ENCODE measurements at regions not wholly inside any gene's neighbourhood (a gene's known extent, or its start where the extent isn't known, plus 50 kb on each side); places are given as distances from the start of the nearest gene placed in this dataset.

GRCh38 chr7:33832271-33832721 is 73.0 kb upstream of the BMPER start:
- TF ChIP-seq REST (IDR thresholded peaks at IDR 0.05; ENCODE audit: insufficient read depth in 1 of 2, low read depth in 2 of 2, low read length in 1 of 2): no peak
- TF ChIP-seq CTCF (IDR thresholded peaks at IDR 0.05): no peak
- TF ChIP-seq POLR2AphosphoS5 (IDR thresholded peaks at IDR 0.05; ENCODE audit: low read depth, low read length): no peak
- TF ChIP-seq SIN3A (IDR thresholded peaks at IDR 0.05; ENCODE audit: borderline replicate concordance, insufficient read depth, low read depth, low read length): no peak
- TF ChIP-seq TCF7L2 (IDR thresholded peaks at IDR 0.05; ENCODE audit: low read depth, low read length): no peak
- ATAC-seq: no peak
- peaks cover 2% of the 10 kb centered on the region; the same call in 1 of the 2 replicates for H3K27me3 ChIP-seq (ENCODE audit: control insufficient read depth, insufficient read depth, low read length)
- H3K36me3 ChIP-seq (ENCODE audit: control insufficient read depth, insufficient read depth, low read length): no peaks in the 10 kb centered on the region
- in situ Hi-C loops (cut with HindIII; ENCODE audit: low pct_unique_long_range_greater_than_20kb, low sequenced_read_pairs): no loop called here
- intact Hi-C loops (cut with micrococcal nuclease; ENCODE audit: unreplicated experiment): no loop called here
- no peaks in the 10 kb centered on the region for H3K9me3 ChIP-seq (ENCODE audit: control insufficient read depth, insufficient read depth, low read depth, low read length)
- no peaks in the 10 kb centered on the region for H3K4me1 ChIP-seq (ENCODE audit: control insufficient read depth, insufficient read depth, low read length)
- no peak overlapping the region for H3K27ac ChIP-seq (ENCODE audit: low read length)
- no peak overlapping the region for H3K4me3 ChIP-seq (ENCODE audit: low read depth in 2 of 2, low read length in 2 of 2)
- CTCF ChIA-PET: no interaction called here
- POLR2A ChIA-PET: no interaction called here
- BruUV-seq (replicated peaks): no TSS peak
- DNase-seq (ENCODE audit: low read depth, low spot score): no peak

- H3K36me3 ChIP-seq (ENCODE audit: control insufficient read depth, insufficient read depth, low read length): no peaks in the 10 kb centered on the region
- no peak overlapping the region for H3K4me3 ChIP-seq (ENCODE audit: low read depth in 2 of 2, low read length in 2 of 2)
- intact Hi-C loops (cut with micrococcal nuclease; ENCODE audit: unreplicated experiment) (no loop called here), in situ Hi-C loops (cut with HindIII; ENCODE audit: low pct_unique_long_range_greater_than_20kb, low sequenced_read_pairs) (no loop called here)
- ChIA-PET CTCF (interaction anchor here (0.7 kb wide), 1 partner anchor 87 kb away, joined by 3 read pairs; no protein-coding TSS in a partner anchor), POLR2A (no interaction called here)
- BruUV-seq (replicated peaks): no TSS peak
- H3K27me3 ChIP-seq (ENCODE audit: control insufficient read depth, insufficient read depth, low read length): no peaks in the 10 kb centered on the region; the same call in 1 of the 2 replicates
- no peak for ATAC-seq
- DNase-seq (ENCODE audit: low read depth, low spot score): no peak
- H3K27ac ChIP-seq (ENCODE audit: low read length): no peak overlapping the region
- TF ChIP-seq POLR2AphosphoS5 (IDR thresholded peaks at IDR 0.05; ENCODE audit: low read depth, low read length) (no peak), REST (IDR thresholded peaks at IDR 0.05; ENCODE audit: insufficient read depth in 1 of 2, low read depth in 2 of 2, low read length in 1 of 2) (no peak), CTCF (IDR thresholded peaks at IDR 0.05) (peak; percentile 84)
- H3K4me1 ChIP-seq (ENCODE audit: control insufficient read depth, insufficient read depth, low read length): no peaks in the 10 kb centered on the region
- no peaks in the 10 kb centered on the region for H3K9me3 ChIP-seq (ENCODE audit: control insufficient read depth, insufficient read depth, low read depth, low read length)
These were observed 68.5 kb upstream of the BMPER start for GRCh38 chr7:33836797-33837355.
